ENCODE measurements at regions not wholly inside any gene's neighbourhood (a gene's known extent, or its start where the extent isn't known, plus 50 kb on each side); places are given as distances from the start of the nearest gene placed in this dataset.

DNA sequence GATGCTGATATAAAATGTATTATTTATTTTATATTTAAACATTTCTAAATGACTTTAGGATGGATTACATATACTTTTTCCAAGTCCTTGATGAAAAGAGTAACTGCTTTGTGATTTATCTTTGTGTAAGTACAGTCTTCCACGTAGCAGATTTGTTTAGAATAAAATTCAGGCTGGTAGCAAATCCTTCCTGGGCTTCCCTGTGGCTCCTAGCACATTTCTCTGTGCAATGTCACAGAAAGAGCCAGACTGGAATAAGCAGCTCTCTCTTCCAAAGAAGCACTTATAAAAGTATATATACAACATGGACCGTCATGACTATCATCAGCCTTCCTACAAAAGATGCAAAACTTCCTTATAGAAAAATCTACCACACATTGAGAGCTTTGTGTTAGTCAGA is 388.6 kb downstream of the ACTL7B start:
- ATAC-seq (ENCODE audit: low FRiP score): no peak
- TF ChIP-seq, protein P1, sequence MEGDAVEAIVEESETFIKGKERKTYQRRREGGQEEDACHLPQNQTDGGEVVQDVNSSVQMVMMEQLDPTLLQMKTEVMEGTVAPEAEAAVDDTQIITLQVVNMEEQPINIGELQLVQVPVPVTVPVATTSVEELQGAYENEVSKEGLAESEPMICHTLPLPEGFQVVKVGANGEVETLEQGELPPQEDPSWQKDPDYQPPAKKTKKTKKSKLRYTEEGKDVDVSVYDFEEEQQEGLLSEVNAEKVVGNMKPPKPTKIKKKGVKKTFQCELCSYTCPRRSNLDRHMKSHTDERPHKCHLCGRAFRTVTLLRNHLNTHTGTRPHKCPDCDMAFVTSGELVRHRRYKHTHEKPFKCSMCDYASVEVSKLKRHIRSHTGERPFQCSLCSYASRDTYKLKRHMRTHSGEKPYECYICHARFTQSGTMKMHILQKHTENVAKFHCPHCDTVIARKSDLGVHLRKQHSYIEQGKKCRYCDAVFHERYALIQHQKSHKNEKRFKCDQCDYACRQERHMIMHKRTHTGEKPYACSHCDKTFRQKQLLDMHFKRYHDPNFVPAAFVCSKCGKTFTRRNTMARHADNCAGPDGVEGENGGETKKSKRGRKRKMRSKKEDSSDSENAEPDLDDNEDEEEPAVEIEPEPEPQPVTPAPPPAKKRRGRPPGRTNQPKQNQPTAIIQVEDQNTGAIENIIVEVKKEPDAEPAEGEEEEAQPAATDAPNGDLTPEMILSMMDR (IDR thresholded peaks at IDR 0.05): no peak
- no peak for DNase-seq (ENCODE audit: low spot score)

DNA sequence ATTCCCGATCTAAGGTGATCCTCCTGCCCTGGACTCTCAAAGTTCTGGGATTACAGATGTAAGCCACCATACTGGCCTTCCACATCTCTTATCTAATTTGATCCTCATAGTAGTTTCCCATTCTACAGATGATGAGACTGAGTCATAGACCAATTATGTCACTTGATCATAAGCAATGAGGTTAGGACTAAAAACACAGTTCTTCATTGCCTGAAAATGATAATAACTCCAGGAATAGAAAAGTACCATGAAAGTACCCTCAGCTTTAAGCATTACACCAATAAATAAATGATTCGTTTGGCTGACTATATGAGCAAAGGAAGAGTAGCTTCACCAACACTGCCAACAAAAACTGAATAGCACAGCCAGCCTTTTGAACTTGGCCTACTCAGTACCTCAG is 389.5 kb downstream of the ACTL7B start:
- no peak for ATAC-seq (ENCODE audit: low FRiP score)
- DNase-seq (ENCODE audit: low spot score): no peak
- TF ChIP-seq, protein P1 (IDR thresholded peaks at IDR 0.05): no peak

DNA sequence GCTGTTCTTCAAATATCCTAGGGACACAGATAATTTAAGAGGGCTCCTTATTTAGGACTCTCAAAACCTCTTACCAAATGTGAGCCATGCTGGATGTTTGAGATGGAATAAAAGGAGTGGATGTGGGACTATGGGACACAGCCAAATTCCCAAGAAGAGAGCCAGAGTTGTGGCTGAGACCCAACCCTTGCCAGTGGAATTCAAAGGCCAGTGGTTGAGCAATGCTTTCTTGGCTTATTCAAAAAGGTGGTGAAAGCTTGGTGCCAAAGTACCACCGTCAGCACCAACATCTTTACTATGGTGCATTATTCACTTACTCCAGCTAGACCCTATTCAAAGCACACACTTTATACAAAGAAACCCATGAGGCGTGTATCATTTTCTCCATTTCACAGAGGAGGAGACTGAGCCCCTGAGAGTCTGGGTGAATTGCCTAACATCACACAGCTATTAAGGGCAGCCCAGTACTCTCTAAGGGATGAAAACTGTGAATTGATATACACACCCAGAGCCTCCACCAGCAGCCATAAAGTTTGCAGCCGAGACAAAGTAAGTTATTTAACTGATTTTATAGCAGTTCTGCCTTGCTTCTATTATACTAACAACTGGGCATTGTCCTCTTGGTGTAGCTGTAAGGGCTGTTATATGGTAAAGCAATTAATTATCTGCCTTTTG is 391.7 kb downstream of the ACTL7B start:
- peak; percentile 42 for ATAC-seq (ENCODE audit: low FRiP score)
- TF ChIP-seq, protein P1 (IDR thresholded peaks at IDR 0.05): no peak

DNA sequence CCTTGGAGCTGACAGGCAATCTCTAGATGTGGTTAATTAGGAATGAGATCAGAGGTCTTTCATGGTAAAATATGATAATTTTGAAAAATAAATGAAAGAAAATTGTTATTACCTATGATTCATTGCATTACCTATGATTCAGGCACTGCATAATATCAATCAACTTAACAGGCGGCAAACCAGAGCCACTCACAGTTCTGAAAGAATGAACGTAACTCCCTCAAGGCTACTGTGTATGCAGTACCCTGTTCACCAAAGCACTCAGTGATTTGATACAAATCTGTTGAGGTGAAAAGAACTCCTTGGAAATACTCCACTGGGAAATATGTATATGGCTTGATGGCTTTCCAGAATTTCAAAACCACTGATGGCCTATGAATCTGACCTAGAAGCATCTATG is 398.9 kb downstream of the ACTL7B start:
- TF ChIP-seq, protein P1 (IDR thresholded peaks at IDR 0.05): no peak
- ATAC-seq (ENCODE audit: low FRiP score) (no peak), DNase-seq (ENCODE audit: low spot score) (no peak)

More for the DNA sequence above, 391.7 kb downstream of the ACTL7B start:
- no peak for DNase-seq (ENCODE audit: low spot score)

DNA sequence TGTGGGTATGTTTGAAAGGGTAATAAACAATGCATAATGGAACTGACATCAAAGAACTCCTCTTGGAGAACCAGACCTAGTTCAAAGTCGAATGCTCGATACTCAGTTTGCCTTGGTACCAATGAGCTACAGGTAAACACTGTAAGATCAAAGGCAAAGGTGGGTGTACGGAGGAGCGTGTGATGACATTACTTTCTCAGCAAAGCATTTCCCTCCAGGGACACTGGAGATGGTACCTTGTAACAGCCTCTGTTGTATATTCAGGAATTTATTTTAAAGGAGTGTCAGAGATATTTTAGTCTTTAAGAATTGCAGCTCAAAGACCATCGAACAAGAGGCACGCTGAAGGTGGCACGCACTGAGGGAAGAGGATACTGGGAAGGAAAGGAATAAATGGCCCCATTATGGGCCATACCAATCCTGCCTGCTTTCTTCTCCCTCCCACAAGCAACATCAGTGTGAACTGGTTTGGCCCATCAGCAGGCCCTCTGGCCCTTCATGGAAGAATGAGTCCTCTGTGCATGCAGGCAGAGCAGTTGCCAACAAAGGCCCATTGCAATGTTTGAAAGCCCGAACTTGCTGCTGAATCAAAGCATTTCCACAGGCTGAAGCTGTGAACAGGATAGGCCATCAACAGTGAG is 410.2 kb downstream of the ACTL7B start:
- TF ChIP-seq, protein P1 (IDR thresholded peaks at IDR 0.05): no peak
- ATAC-seq (ENCODE audit: low FRiP score) (no peak), DNase-seq (ENCODE audit: low spot score) (no peak)

DNA sequence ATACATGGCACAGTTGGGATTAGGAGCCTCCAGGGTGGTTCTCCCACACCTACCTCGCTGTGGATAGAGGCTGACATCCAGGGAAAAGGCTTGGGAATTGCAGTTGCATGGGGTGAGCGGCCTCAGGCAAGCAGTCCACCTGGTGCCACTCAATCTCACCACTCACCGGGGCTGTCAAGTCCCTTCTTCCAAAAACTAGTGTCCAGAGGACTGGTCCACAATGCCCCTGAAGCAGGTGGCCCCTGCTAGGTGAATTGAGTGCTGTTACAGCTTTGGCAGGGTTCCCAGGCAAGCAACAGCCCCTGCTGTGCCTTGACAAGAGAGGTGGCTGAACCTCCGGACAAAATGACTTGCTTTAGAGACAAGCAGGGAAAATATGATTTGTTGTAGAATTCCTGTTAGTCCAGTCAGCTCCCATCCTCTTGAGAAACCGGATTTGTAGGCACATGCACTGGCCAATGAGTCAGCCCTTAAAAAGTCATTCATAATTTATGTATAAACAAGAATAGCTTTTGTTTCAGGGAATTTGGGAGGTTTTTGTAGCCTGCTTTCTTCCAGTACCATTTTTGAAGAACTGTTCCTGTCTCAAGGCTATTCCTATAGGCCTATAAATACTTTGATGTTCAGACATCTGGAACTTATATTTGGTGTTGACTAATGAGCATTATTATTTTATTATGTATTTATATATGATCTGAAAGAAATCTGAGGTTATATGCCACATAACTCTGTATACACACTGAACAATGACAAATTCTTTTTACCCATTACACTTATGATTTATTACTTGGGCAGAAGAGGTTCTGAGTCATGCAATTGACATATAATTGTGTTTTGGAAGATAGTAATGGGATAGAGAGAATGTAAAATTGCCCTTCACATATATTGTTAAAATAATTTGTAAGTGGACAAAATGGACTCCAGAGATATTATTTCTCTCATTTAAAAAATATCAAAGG is 411.1 kb downstream of the ACTL7B start:
- peak; percentile 30 for DNase-seq (ENCODE audit: low spot score)
- peak; percentile 74 for ATAC-seq (ENCODE audit: low FRiP score)
- TF ChIP-seq, protein P1 (IDR thresholded peaks at IDR 0.05): no peak
